NCI-H1436 treated with DMSO at 0.1 percent for 48 hours (cell line): ENCODE measurements at regions not wholly inside any gene's neighbourhood (a gene's known extent, or its start where the extent isn't known, plus 50 kb on each side); places are given as distances from the start of the nearest gene placed in this dataset.

ENCODE experiments used
- DNase-seq: peaks from one replicate; lab custom pipeline; 2025; lab: John Stamatoyannopoulos, UW

- no peak for DNase-seq
Measured at GRCh38 chr1:188426561-188426960, 1597.8 kb downstream of the PLA2G4A start.

- no peak for DNase-seq
Measured at GRCh38 chr1:188427642-188428041, 1598.9 kb downstream of the PLA2G4A start.

GRCh38 chr1:188429386-188429785, 1600.6 kb downstream of the PLA2G4A start:
- DNase-seq, result no peak

DNA sequence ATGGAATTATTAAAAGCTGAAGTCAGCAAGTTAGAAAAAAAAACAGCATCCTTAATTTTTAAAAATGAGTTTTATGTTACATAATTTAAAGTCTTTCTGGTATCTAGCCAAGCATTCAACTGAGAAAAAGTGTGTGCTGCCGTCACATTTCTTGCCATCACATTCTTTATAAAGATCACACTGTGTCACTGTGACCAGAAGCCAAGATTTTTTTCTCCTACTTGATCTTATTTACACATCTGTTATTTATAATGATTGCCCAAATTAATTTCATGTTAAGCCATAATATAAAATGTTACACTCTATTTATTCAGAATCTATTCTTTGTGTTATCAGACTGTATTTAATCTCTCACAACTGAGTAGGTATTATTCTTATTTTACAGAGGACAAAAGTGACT, 1603.7 kb downstream of the PLA2G4A start:
- no peak for DNase-seq

DNA sequence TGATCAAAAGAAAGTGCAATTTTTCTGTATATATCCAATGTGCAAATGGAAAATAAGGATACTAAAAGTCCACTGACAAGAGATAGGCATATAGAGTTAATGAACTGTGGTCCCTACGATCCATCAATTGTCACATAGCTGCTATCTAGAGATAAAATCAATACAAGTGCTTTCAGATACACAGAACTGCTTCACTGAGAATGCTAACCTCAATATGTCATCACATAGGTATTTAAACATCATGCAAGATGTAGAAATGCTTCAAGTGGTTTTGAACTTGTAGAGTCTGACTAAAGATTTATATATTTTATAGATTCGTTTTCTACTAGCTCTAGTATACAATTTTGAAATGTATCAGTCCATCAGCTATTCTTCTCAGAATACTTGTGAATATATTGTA, 1604.7 kb downstream of the PLA2G4A start:
- DNase-seq, result no peak

DNA sequence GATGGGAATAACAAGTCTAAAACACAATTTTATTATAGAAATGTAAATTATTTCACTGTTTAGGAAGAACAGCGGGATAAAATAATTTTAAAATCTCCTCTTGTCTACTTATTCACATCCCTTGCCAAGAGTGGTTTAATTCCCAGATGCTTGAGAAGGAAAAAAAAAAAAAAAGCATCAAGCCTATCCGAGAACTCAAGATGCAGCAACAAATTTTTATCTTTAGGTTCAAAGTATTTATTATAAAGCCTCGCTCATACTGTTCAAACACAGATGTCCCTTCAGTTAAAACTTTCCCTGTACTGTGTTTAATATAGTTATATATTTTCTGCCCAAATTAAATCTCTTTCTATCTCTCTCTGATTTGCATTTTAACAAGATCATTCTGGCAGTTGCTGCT, 1615.8 kb downstream of the PLA2G4A start:
- no peak for DNase-seq

GRCh38 chr1:188462837-188463236, 1634.1 kb downstream of the PLA2G4A start:
- DNase-seq, result no peak

DNA sequence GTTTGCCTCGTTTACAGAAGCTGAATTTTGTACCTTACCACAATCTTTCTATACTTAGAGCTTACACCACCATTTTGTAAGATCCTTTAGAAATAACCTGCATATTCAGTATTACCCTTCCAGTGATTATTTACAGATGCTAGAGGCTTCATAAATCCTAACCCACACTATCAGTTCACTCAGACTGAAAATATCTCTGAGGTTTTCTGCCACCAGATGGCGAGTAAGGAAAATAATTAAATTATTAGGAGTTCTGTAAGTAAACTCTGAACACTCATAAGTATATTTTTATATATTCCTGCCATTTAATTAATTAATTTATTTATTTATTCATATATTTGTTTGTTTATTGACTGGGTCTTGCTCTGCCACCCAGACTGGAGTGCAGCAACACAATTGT, 1635.2 kb downstream of the PLA2G4A start:
- no peak for DNase-seq

GRCh38 chr1:188466539-188466938, 1637.8 kb downstream of the PLA2G4A start:
- no peak for DNase-seq

GRCh38 chr1:188476606-188477005, 1647.9 kb downstream of the PLA2G4A start:
- no peak for DNase-seq

GRCh38 chr1:188489336-188490112, 1660.8 kb downstream of the PLA2G4A start:
- DNase-seq, result no peak

DNA sequence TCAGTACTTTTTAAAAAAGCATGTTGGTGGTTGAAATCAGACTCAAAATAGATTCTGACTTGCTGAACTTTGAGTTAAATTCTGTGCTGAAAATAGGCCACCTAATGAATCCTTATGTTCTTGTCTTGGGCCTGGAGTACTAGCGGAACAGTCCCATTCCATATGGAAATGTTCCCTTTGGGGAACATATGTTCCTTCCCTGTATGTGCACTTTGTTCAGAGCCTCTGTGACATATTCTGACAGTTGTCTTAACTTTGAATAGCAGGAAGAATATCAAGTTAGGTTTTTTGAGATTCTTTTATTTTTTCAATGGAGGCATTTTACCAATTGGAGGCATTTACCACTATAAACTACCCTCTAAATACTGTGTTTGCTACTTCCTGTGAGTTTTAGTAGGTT, 1667.8 kb downstream of the PLA2G4A start:
- no peak for DNase-seq

DNA sequence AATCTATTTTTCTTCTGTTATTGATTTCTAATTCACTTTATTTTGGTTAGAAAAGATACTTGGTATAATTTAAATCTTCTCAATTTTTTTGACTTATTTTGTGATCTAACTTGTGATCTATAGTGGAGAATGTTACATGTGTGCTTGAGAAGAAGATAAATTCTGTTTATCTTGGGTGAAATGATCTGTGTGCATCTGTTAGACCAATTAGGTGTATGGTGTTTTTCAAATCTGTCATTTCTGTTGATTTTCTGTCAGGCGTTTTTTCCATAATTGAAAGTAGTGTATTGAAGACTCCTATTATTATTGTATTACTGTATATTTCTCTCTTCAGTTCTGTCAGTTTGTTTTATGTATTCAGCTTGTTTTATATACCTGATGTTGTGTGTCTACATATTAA, 1668.3 kb downstream of the PLA2G4A start:
- DNase-seq, result no peak

GRCh38 chr1:188499690-188500089, 1670.9 kb downstream of the PLA2G4A start:
- DNase-seq, result no peak

- DNase-seq, result no peak
Measured at GRCh38 chr1:188514917-188515316, 1686.2 kb downstream of the PLA2G4A start.

- DNase-seq, result no peak
Measured at GRCh38 chr1:188517139-188517538, 1688.4 kb downstream of the PLA2G4A start.

DNA sequence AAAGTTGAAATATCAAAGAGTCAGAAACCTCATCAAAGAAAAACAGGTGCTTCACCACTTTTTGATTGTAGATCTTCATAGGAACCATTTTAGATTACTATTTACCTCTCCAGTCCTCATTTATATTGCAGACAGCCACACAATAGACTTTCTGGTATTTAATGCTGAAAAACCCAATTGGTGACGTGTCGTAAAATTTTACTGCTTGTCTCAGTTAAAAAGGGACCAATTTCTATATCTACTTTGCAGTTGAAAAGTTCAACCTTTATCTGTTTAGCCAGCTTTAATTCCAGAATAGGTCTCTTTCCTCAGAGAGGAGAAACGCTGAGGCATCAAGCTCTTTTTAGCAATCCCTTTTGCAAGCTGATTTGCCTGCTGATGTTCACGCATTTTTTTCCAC, 1722.4 kb downstream of the PLA2G4A start:
- DNase-seq, result no peak

GRCh38 chr1:188557053-188557452, 1728.3 kb downstream of the PLA2G4A start:
- DNase-seq, result no peak

DNA sequence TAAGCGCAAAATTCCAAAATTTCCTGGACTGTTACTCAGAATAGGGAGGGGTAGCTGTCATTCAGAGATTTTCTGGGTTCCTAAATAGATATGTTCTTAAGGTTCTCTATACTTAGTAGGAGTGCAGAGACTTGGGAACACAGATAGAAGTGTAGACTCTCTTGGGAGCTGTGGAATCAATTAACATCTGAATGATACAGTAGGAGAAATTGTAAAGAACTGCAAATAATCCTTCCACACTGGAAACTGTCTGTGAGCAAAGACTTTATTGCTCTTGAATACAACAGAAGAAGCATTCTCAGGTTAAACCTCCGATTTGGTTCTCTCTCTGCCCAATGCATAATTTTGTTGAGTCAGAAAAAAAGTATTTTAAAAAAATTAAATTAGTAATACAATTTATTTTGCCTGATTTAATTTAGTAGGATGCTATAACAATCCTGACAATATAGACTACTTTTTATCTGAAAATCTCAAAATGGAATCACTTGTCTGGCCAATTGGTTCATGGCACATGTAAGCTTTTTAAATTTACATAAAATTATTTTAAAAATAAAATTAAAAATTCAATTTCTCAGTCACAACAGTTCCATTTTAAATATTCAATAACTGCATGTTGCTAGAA, 1754.3 kb downstream of the PLA2G4A start:
- no peak for DNase-seq

- no peak for DNase-seq
Measured at GRCh38 chr1:188584119-188584518, 1755.4 kb downstream of the PLA2G4A start.

- DNase-seq, result no peak
Measured at GRCh38 chr1:188590641-188591040, 1761.9 kb downstream of the PLA2G4A start.

DNA sequence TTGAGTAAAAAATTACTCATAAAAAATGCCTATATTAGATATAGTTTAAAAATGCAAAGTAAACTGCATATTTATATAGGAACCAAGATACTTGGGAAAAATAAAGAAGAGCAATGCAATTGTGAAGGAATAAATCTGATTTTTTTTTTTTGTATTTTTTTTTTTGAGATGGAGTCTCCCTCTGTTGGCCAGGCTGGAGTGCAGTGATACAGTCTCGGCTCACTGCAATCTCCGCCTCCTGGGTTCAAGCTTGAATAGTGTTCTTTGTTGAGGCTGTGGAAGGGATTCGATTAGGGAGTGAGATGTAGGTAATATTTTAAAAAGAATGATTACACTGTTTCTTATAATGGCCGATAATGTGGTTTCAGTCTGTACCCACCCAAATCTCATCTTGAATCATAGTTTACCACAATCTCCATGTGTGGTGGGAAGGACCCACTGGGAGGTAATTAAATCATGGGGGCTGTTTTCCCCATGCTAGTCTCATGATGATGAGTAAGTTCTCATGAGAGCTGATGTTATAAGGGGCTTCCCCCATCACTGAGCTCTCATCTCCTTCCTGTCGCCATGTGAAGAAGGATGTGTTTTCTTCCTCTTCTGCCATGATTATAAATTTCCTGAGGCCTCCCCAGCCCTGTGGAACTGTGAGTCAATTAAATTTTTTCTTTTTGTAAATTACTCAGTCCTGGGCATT, 1765.9 kb downstream of the PLA2G4A start:
- DNase-seq, result no peak

- no peak for DNase-seq
Measured at GRCh38 chr1:188599313-188599712, 1770.6 kb downstream of the PLA2G4A start.
